DMS53 (cell line): ENCODE measurements at regions not wholly inside any gene's neighbourhood (a gene's known extent, or its start where the extent isn't known, plus 50 kb on each side); places are given as distances from the start of the nearest gene placed in this dataset.

Experiments
- DNase-seq: peaks from one replicate; lab custom pipeline; 2025; lab: John Stamatoyannopoulos, UW

- DNase-seq, result no peak
These were observed 70.4 kb upstream of the ROBO2 start for GRCh38 chr3:76969471-76969870.

- DNase-seq, result no peak
These were observed 69.8 kb upstream of the ROBO2 start for GRCh38 chr3:76969996-76970615.

GRCh38 chr3:76972624-76973296, 67.1 kb upstream of the ROBO2 start:
- DNase-seq, result no peak

- DNase-seq, result no peak
These were observed 62.9 kb upstream of the ROBO2 start for GRCh38 chr3:76976996-76977395.

- DNase-seq, result no peak
These were observed 54.3 kb upstream of the ROBO2 start for GRCh38 chr3:76985645-76986044.

GRCh38 chr3:76986876-76987474, 52.9 kb upstream of the ROBO2 start:
- peak; percentile 0 for DNase-seq
